Sigmoid colon (tissue), 4 donors: ENCODE measurements at regions not wholly inside any gene's neighbourhood (a gene's known extent, or its start where the extent isn't known, plus 50 kb on each side); places are given as distances from the start of the nearest gene placed in this dataset.

Experiments used
- CTCF ChIP-seq, 4 experiments: fragments of 450-650 bp in 3 of 4; fragments of 200-600 bp in 1 of 4; IDR thresholded peaks; one replicate each; pipeline ENCODE4 v1.5.1; 2016 to 2019; ENCODE audit warnings: antibody characterized with exemption in 4 of 4, mild to moderate bottlenecking in 3 of 4, moderate library complexity in 2 of 4
- POLR2A ChIP-seq, 2 donors: fragments of 450-650 bp; IDR thresholded peaks; one replicate each; pipeline ENCODE4 v1.6.1; 2016; ENCODE audit warnings: antibody characterized with exemption in 2 of 2, mild to moderate bottlenecking in 2 of 2, moderate library complexity in 2 of 2
- POLR2AphosphoS5 ChIP-seq, 4 donors: sonication (generic); formaldehyde crosslinking; IDR thresholded peaks; one replicate each; pipeline ENCODE4 v1.6.1; 2017; ENCODE audit warnings: antibody characterized with exemption in 4 of 4

DNA sequence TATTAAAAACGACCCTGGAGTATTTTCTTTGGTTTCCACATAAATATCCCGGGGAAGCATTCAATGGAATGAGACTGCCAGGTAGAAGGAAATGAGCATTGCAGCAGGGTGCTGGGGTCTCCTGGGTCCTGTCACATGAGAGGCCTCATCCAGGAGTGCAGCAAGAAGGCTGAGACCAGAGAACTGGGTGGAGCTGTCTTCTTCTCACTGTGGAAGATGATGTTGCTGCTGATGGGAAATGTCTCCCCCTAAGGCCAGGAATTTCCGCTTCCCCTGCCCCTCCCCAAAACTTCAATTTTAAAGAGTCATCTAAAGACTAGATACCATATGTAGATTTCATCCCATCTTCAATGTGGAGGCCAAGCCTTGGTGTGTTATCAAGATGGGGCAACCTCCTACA, 95.2 kb upstream of the SIX2 start:
- no peak for TF ChIP-seq CTCF (IDR thresholded peaks at IDR 0.05)
- TF ChIP-seq POLR2AphosphoS5 (IDR thresholded peaks at IDR 0.05): no peak
- TF ChIP-seq POLR2A (IDR thresholded peaks at IDR 0.05): no peak
